HEK293 (cell line): ENCODE measurements at regions not wholly inside any gene's neighbourhood (a gene's known extent, or its start where the extent isn't known, plus 50 kb on each side); places are given as distances from the start of the nearest gene placed in this dataset.

Source experiments
- CTCF ChIP-seq: fragments of 450-650 bp; formaldehyde crosslinking; IDR thresholded peaks from 2 replicates; pipeline ENCODE4 v1.5.1; 2016; ENCODE audit warnings: missing biosample characterization, missing genetic modification characterization
- HOXA7 ChIP-seq: sonication (generic); formaldehyde crosslinking; IDR thresholded peaks from 2 replicates; pipeline ENCODE4 v1.8.1; 2022; ENCODE audit warnings: missing genetic modification reagents, borderline replicate concordance
- KLF16 ChIP-seq: fragments of 450-650 bp; formaldehyde crosslinking; IDR thresholded peaks from 2 replicates; pipeline ENCODE4 v1.5.1; 2017; ENCODE audit warnings: missing biosample characterization, missing genetic modification characterization
- TCF7L2 ChIP-seq: IDR thresholded peaks from 2 replicates; pipeline ENCODE4 v1.6.1; 2011; ENCODE audit warnings: low read depth, mild to moderate bottlenecking, inconsistent platforms, low read length, moderate library complexity, borderline replicate concordance
- ZBTB20 ChIP-seq: fragments of 450-650 bp; formaldehyde crosslinking; IDR thresholded peaks from 2 replicates; pipeline ENCODE4 v1.5.1; 2016; ENCODE audit warnings: missing biosample characterization, missing genetic modification characterization
- ZNF404 ChIP-seq: fragments of 450-650 bp; formaldehyde crosslinking; IDR thresholded peaks from 2 replicates; pipeline ENCODE4 v1.5.1; 2017; ENCODE audit warnings: missing biosample characterization, missing genetic modification characterization
- ZNF449 ChIP-seq: fragments of 450-650 bp; formaldehyde crosslinking; IDR thresholded peaks from 2 replicates; pipeline ENCODE4 v1.5.1; 2017; ENCODE audit warnings: missing biosample characterization, mild to moderate bottlenecking, missing genetic modification characterization, moderate library complexity
- ZNF658 ChIP-seq: fragments of 450-650 bp; formaldehyde crosslinking; IDR thresholded peaks from 2 replicates; pipeline ENCODE4; 2016; ENCODE audit warnings: missing biosample characterization, missing genetic modification characterization
- ZNF76 ChIP-seq: fragments of 450-650 bp; formaldehyde crosslinking; IDR thresholded peaks from 2 replicates; pipeline ENCODE4; 2016; ENCODE audit warnings: low read depth, missing biosample characterization, missing genetic modification characterization, borderline replicate concordance
- ZSCAN23 ChIP-seq: fragments of 450-650 bp; formaldehyde crosslinking; IDR thresholded peaks from 2 replicates; pipeline ENCODE4 v1.5.1; 2016; ENCODE audit warnings: missing biosample characterization, missing genetic modification characterization

DNA sequence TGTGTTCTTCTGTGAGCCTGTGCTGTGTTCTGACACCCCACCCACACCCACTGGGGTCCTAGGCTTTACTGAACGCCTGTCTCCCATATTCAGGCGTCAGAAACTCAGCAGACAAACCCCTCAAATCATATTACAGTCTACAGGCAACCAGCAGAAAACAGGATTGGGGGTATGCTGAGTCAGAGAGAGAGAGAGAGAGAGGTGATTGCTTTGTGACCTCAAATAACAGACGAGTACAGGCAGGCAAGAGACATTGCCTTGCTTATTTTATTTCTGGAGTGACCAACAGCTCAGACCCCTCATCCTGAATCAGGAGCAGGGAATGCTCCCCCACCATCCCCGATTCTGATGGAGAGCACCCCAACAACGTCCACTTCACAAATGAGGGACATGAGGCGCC, 473.9 kb downstream of the PMP22 start:
- TF ChIP-seq CTCF (tag by site-specific recombination): no peak
- no peak for TF ChIP-seq ZBTB20 (tag by site-specific recombination)
- TF ChIP-seq ZNF404 (tag by site-specific recombination): no peak
- no peak for TF ChIP-seq ZNF449 (tag by site-specific recombination)
- no peak for TF ChIP-seq KLF16 (tag by site-specific recombination)
- no peak for TF ChIP-seq ZNF658
- no peak for TF ChIP-seq ZSCAN23 (tag by site-specific recombination)
- no peak for TF ChIP-seq HOXA7 (CRISPR knock-in tag)
- no peak for TF ChIP-seq ZNF76
- no peak for TF ChIP-seq TCF7L2
